ENCODE measurements at regions not wholly inside any gene's neighbourhood (a gene's known extent, or its start where the extent isn't known, plus 50 kb on each side); places are given as distances from the start of the nearest gene placed in this dataset.

- H3K27ac ChIP-seq: no peak overlapping the region
- no peaks in the 10 kb centered on the region for H3K4me1 ChIP-seq (ENCODE audit: insufficient read depth)
- H3K4me3 ChIP-seq: no peak overlapping the region
- DNase-seq: no peak
- no peaks in the 10 kb centered on the region for H3K27me3 ChIP-seq (replicated peaks; ENCODE audit: insufficient read depth)
- H3K4me2 ChIP-seq (ENCODE audit: unreplicated experiment): no peak overlapping the region
- no peak for TF ChIP-seq EZH2 (IDR thresholded peaks at IDR 0.05; ENCODE audit: insufficient read depth, poor library complexity, severe bottlenecking)
- no peak for TF ChIP-seq EZH2phosphoT487 (IDR thresholded peaks at IDR 0.05; ENCODE audit: insufficient read depth, low read depth)
- H3F3A ChIP-seq (ENCODE audit: insufficient read depth): no peaks in the 10 kb centered on the region
- no peaks in the 10 kb centered on the region for H3K79me2 ChIP-seq (ENCODE audit: insufficient read depth)
- no peaks in the 10 kb centered on the region for H3K9me2 ChIP-seq (ENCODE audit: insufficient read depth)
- no peak overlapping the region for H2AFZ ChIP-seq
- in situ Hi-C loops (cut with MboI): no loop called here
- 68 to 69% methylated on average over 3 of the region's 3 CpGs for WGBS, 2 experiments (ENCODE audit: low coverage in 1 of 2, low lambda C conversion rate in 2 of 2, missing lambda C conversion rate in 2 of 2)
- no peaks in the 10 kb centered on the region for H3K9me3 ChIP-seq (ENCODE audit: low read depth)
- H4K20me1 ChIP-seq (ENCODE audit: insufficient read depth): no peaks in the 10 kb centered on the region
- H3K36me3 ChIP-seq (ENCODE audit: low read depth): no peaks in the 10 kb centered on the region
- H3K9ac ChIP-seq: no peak overlapping the region
Measured at GRCh38 chr6:119802464-119802863, 452.9 kb upstream of the MAN1A1 start.

GRCh38 chr6:119801056-119801455, 451.5 kb upstream of the MAN1A1 start:
- no peaks in the 10 kb centered on the region for H3K79me2 ChIP-seq (ENCODE audit: insufficient read depth)
- H3K36me3 ChIP-seq (ENCODE audit: low read depth): no peaks in the 10 kb centered on the region
- in situ Hi-C loops (cut with MboI): no loop called here
- no peak overlapping the region for H2AFZ ChIP-seq
- H3K4me1 ChIP-seq (ENCODE audit: insufficient read depth): no peaks in the 10 kb centered on the region
- H4K20me1 ChIP-seq (ENCODE audit: insufficient read depth): no peaks in the 10 kb centered on the region
- 65 to 69% methylated on average over 4 of the region's 4 CpGs for whole genome bisulfite sequencing, 2 experiments (ENCODE audit: low coverage in 1 of 2, low lambda C conversion rate in 2 of 2, missing lambda C conversion rate in 2 of 2)
- H3K4me3 ChIP-seq: no peak overlapping the region
- H3K9me2 ChIP-seq (ENCODE audit: insufficient read depth): no peaks in the 10 kb centered on the region
- no peak overlapping the region for H3K4me2 ChIP-seq (ENCODE audit: unreplicated experiment)
- no peak for DNase-seq
- no peaks in the 10 kb centered on the region for H3F3A ChIP-seq (ENCODE audit: insufficient read depth)
- H3K27me3 ChIP-seq (replicated peaks; ENCODE audit: insufficient read depth): no peaks in the 10 kb centered on the region
- H3K27ac ChIP-seq: no peak overlapping the region
- no peak overlapping the region for H3K9ac ChIP-seq
- no peaks in the 10 kb centered on the region for H3K9me3 ChIP-seq (ENCODE audit: low read depth)
- no peak for TF ChIP-seq EZH2phosphoT487 (IDR thresholded peaks at IDR 0.05; ENCODE audit: insufficient read depth, low read depth)
- TF ChIP-seq EZH2 (IDR thresholded peaks at IDR 0.05; ENCODE audit: insufficient read depth, poor library complexity, severe bottlenecking): no peak

GRCh38 chr6:119800526-119800925, 451.0 kb upstream of the MAN1A1 start:
- Histone ChIP-seq H4K20me1 (ENCODE audit: insufficient read depth) (no peaks in the 10 kb centered on the region), H3K36me3 (ENCODE audit: low read depth) (no peaks in the 10 kb centered on the region), H3K27ac (no peak overlapping the region), H3F3A (ENCODE audit: insufficient read depth) (no peaks in the 10 kb centered on the region), H3K4me3 (no peak overlapping the region), H3K27me3 (replicated peaks; ENCODE audit: insufficient read depth) (no peaks in the 10 kb centered on the region), H3K4me1 (ENCODE audit: insufficient read depth) (no peaks in the 10 kb centered on the region), H3K9me3 (ENCODE audit: low read depth) (no peaks in the 10 kb centered on the region), H2AFZ (no peak overlapping the region), H3K79me2 (ENCODE audit: insufficient read depth) (no peaks in the 10 kb centered on the region), H3K4me2 (ENCODE audit: unreplicated experiment) (no peak overlapping the region), H3K9ac (no peak overlapping the region), H3K9me2 (ENCODE audit: insufficient read depth) (no peaks in the 10 kb centered on the region)
- in situ Hi-C loops (cut with MboI): no loop called here
- no peak for TF ChIP-seq EZH2 (IDR thresholded peaks at IDR 0.05; ENCODE audit: insufficient read depth, poor library complexity, severe bottlenecking)
- no peak for TF ChIP-seq EZH2phosphoT487 (IDR thresholded peaks at IDR 0.05; ENCODE audit: insufficient read depth, low read depth)
- DNase-seq: peak; percentile 1

- no peaks in the 10 kb centered on the region for H3F3A ChIP-seq (ENCODE audit: insufficient read depth)
- H3K27ac ChIP-seq: no peak overlapping the region
- H3K9me2 ChIP-seq (ENCODE audit: insufficient read depth): no peaks in the 10 kb centered on the region
- 41 to 44% methylated on average over 5 of the region's 5 CpGs for WGBS, 2 experiments (ENCODE audit: low coverage in 1 of 2, low lambda C conversion rate in 2 of 2, missing lambda C conversion rate in 2 of 2)
- no peaks in the 10 kb centered on the region for H4K20me1 ChIP-seq (ENCODE audit: insufficient read depth)
- no peak overlapping the region for H3K4me2 ChIP-seq (ENCODE audit: unreplicated experiment)
- no peaks in the 10 kb centered on the region for H3K9me3 ChIP-seq (ENCODE audit: low read depth)
- no peak overlapping the region for H3K9ac ChIP-seq
- no peak for TF ChIP-seq EZH2 (IDR thresholded peaks at IDR 0.05; ENCODE audit: insufficient read depth, poor library complexity, severe bottlenecking)
- TF ChIP-seq EZH2phosphoT487 (IDR thresholded peaks at IDR 0.05; ENCODE audit: insufficient read depth, low read depth): no peak
- no peaks in the 10 kb centered on the region for H3K79me2 ChIP-seq (ENCODE audit: insufficient read depth)
- H3K4me1 ChIP-seq (ENCODE audit: insufficient read depth): no peaks in the 10 kb centered on the region
- DNase-seq: no peak
- no peaks in the 10 kb centered on the region for H3K27me3 ChIP-seq (replicated peaks; ENCODE audit: insufficient read depth)
- H2AFZ ChIP-seq: no peak overlapping the region
- H3K36me3 ChIP-seq (ENCODE audit: low read depth): no peaks in the 10 kb centered on the region
- in situ Hi-C loops (cut with MboI): no loop called here
- no peak overlapping the region for H3K4me3 ChIP-seq
Measured at GRCh38 chr6:119799596-119800509, 450.3 kb upstream of the MAN1A1 start.
